GM18520 (cell line): ENCODE measurements at regions not wholly inside any gene's neighbourhood (a gene's known extent, or its start where the extent isn't known, plus 50 kb on each side); places are given as distances from the start of the nearest gene placed in this dataset.
"Not testable (repeated sequence)": the region's sequence is repeated elsewhere in the genome, so short reads cannot be mapped to it uniquely, and the experiment has no call there.

Source experiments
- ATAC-seq: cut with Tn5 transposase; IDR thresholded peaks from one replicate; pipeline ENCODE4 v1.9.1; 2021; ENCODE audit not compliant: unreplicated experiment

DNA sequence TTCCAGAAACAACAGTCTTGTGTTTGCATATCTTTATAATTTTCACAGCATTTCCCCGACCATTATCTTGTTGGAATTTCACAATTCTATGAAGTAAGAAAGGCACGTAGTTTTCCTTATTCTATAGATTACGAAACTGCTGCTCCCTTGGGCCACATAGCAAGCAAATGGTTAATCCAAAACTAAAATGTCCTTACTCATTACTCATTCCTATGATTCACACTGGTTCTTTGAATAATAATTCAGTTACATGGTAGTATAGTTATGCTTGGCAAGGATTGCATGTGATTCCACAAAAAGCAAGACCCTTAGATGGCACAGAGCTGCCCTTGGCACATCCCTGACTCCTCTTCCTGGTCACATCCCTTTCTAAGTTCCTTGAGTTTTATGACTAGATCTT lies 51.2 kb downstream of the OR13H1 start:
- no peak for ATAC-seq

DNA sequence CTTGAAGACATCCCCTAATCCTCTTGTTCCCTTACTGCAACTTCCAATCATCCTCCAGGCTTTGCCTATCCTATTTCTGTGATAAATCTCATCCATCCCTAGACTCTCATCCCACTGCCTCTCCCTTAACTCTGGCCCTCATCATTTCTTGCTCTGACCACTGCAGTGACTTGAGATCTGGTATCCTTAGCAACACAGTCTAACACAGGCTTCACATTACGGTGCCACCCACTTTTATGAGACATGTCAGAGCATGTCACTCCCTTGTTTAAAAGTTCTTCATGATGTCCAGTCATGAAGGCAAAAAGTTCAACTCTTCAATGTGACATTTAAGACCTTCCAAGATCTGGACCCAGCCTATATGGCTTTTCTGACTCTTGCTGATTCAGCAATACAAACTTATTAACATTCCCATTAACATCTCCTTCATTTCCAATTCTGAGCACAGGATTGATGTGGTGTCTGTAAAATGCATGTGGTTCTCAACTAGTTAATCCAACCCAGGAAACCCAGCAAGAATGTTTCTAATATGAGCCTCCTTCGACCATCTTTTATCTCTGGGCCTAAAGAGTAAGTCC lies 64.0 kb downstream of the OR13H1 start:
- no peak for ATAC-seq

DNA sequence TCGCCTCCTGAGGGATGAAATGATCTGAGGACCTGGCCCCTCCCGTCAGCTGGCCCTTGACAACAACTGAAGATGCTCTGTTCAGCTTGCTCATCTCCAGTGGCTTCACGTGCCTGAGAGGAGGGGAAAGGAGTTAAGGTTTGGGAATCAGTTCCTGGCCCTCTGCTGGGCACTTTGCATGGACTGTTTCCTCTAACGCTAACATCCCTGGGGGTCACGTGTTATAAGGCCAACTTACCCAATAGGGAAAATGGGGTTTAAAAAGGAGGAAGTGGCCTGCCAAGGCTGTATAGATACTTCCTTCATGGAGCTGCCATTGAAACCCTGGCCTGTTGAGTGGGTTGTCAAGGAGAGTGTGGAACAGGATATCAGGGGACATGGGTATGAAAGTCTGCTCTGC lies 65.6 kb downstream of the OR13H1 start:
- no peak for ATAC-seq

DNA sequence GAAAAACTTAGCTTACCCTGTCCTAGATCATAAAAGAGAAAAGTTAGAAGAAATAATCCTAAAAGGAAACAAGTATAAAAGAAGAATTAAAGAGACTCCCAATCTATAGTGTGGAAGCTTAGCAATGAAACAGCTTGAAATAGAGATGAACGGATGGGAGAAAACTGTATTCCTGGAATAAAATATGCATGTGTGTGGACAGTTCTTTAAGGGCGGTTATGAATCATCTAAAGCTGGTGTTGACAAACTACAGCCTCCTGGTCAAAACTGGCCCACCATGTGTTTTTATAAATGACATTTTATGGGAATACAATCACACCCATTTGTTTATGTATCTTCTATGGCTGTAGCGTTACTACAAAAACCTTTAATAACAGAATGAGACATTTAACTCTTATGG lies 69.4 kb downstream of the OR13H1 start:
- ATAC-seq, result no peak

DNA sequence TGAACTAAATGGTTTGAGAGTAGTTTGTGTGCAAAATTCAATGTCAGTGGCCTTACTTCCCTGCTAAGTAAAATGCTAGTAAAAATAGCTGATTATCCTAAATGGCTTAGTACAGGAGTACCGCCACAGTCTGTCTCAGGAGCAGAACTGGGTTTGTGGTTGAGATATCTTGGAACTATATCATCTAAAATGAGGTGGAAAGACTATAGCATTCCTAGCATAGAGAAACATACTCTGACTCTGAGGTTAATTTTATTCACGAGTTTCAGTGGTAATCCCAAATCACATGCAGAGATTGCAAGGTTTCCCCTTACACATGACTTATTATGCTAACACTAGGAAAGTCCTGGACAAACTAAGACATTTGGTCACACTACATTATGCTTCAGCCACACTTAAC lies 70.4 kb downstream of the OR13H1 start:
- ATAC-seq, result no peak

DNA sequence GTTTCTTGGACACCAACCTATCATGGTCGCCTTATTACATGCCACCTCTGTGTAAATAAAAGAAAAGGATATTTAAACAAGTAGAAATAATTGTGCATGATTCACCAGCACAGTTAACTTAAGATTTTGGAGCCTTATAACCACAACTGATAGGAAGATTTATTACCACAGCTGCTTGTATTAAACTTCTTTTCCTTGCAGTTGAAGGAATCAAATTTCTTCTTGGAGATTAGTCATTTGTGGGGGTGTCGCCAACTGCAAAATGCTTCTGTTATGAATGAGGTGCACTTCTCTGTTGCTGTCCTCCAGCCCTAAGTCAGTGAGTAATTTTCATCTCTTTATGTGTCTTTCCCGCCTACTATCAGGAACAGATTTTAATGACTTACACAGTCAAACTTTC lies 73.3 kb downstream of the OR13H1 start:
- no peak for ATAC-seq

DNA sequence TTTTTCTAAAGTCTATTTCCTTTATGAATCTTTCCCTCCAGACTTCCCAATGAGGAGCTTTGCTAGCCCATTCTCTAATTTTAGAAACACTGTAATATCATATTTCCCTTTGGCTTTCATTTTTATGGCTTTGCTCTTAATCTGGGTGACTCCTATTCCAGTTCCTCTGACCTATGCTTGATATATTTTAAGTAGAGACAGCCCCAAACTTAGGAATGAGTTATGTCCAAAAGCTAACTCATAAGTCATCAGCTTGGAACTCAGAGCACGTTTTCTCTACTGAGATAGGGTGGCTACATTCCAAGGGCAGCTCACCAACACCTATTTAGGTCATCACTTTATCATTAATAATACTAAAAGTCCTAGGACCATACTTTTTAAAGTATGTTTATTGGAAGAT lies 77.8 kb downstream of the OR13H1 start:
- no peak for ATAC-seq

DNA sequence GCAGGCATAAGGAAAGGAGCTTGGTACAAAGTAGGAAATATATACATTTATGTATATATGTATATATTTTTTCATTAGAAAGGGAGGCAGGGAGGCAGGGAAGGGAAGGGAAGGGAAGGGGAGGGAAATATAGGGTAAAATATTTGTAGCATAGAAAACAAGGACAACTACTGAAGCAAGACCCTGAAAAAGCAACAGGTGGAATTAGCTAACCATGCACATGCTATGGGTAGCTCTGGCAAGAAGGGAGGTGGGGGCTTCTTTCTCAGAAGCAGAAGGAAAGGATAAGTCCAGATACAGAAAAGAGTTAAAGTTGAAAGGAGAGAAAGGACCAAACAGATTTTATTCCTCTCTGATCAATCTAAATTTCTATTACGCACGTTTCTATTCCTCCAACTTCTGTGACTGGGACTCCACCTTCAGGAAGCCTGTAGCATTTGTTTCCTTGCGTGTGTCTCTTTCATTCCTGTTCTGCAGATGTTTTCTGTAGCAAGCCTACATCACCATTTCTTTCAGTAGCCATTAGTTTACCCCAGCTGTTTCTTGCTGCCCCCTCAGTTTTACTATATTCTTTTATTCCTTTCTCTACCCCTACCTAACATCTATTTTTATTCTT lies 82.9 kb downstream of the OR13H1 start:
- ATAC-seq, result no peak

DNA sequence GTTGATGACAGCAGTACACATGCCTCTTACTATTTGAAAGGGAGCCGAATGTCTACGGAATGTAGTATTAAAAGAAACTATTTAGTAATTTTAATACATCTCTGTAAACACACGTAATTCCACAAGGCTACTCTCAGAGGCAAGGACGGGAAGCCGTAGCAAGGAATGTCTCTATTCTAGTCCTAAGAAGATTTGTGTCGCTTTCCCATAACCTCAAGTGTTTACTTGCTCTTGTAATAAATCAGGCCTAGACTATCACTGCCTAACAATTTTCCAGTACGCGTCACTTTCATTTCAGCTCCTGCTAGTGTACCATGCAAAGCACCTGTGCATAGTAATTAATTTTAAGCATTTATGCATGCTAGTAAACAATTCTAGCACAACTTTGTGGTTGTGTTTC lies 86.7 kb downstream of the OR13H1 start:
- ATAC-seq, result no peak

DNA sequence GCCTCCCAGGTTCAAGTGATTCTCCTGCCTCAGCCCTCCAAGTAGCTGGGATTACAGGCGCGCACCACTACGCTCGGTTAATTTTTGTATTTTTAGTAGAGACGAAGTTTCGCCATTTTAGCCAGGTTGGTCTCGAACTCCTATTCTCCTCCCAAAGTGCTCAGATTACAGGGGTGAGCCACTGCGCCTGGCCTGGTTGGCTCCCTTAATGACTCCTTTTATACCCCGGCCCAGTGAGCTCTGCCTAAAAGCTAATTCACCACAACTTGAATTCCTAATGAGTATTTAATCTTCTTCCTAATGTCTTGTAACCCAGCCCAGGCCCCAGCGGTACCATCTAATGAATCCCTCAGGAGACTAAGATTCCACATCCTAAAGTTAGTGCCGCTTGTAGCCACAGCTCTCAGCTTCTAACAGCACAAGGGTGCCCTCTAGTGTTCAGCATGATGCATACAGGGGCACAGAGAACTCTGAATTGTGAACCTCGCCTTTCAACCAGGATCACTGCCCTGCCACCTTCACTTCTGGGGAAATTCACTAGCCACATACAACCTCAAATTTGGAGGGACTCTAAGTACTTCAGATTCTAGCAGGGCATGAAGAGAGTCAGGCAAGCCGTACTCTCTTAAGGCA lies 89.5 kb downstream of the OR13H1 start:
- no peak for ATAC-seq

DNA sequence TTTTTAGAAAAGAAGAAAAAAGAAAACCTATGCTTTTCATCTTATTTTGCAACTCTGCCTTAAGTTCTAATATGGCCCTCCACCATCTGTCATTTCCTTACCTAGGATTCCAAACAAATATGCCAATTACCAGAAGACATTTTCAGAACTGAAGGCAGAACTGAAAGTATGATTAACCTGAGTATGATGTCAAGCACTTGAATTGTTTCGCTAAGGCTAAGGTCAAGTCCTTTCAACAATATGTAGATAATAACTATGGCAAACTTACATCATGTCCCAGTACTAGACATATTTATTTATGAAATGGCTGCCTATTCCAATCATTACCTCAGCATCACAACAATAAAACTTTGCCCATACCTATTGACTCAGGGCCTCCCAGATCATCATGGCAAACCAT lies 91.0 kb downstream of the OR13H1 start:
- no peak for ATAC-seq

DNA sequence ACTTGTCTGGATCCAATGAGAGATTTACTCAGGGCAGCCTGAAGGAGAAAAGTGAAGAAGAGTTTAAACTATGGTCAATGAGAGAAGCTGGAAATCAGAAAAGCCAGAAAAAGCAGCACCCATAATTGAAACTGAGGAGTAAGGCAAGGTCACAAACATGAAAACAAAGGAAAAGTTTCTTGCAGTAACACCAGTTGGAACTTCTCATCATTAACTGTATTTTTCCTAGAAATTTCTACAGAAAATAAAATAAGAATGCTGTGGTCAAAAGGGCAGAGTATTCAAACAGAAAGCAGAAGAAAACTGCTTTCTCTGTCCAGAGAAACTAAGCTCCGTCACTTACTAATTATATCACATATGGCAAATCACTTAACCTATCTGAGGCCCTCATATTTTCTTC lies 102.2 kb downstream of the OR13H1 start:
- no peak for ATAC-seq

DNA sequence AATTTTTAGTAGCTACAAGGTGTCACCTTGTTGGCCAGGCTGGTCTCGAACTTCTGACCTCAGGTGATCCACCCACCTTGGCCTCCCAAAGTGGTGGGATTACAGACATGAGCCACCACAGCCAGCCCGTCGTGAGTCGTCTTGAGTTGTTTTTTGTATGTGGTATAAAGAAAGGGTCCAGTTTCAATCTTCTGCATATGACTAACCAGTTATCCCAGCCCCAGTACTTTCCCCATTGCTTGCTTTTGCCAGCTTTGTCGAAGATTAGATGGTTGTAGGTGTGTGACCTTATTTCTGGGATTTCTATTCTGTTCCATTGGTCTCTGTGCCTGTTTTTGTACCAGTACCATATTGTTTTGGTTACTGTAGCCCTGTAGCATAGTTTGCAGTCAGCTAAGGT lies 105.9 kb downstream of the OR13H1 start:
- no peak for ATAC-seq

DNA sequence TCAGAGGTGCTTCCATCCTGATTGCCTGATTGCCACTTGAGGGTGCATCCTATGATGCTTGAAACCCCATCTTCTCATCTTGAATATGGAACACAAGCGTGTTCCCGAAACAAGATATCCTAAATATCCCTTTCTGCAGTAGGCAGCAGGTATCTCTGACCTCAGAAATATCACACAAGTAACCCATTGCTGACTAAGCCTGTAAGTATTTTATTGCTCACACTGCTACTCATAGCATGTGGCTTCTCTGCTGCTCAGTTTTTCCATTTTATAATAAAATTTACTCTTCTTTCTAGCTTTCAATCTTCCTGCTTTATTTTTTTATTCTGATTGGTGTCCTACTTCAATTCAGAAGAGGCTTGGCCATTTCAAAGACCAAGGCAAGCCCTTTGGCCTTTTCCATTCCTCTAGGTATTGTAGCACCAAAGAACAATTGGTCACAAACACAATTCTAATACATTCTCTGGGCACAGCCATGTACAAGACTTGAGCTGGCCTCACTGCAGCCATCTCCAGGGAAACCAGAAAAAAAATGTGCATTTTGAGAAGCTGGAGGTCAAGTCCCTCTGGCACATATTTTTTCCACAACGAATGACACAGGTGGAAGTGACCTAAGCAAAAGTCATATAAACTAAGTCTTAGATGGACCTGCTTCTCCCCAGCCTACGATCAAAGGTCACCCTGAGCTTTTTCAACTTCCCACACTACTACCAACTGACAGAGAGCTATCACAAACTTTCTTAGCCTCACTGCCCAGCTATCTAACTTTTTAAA lies 107.0 kb downstream of the OR13H1 start:
- no peak for ATAC-seq

DNA sequence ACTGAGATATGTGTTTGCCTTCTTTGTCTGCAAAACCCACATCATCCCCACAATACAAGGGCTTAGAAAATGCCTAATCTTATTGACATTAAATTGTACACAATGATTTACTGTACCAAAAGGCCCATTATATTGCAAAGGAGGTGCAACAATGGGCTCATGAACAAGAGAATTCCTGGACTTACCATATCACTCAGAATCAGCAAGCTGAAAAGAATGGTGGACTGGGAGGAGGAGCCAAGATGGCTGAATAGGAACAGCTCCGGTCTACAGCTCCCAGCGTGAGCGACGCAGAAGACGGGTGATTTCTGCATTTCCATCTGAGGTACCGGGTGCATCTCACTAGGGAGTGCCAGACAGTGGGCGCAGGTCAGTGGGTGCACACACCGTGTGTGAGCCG lies 119.9 kb downstream of the OR13H1 start:
- not testable (repeated sequence) for ATAC-seq

DNA sequence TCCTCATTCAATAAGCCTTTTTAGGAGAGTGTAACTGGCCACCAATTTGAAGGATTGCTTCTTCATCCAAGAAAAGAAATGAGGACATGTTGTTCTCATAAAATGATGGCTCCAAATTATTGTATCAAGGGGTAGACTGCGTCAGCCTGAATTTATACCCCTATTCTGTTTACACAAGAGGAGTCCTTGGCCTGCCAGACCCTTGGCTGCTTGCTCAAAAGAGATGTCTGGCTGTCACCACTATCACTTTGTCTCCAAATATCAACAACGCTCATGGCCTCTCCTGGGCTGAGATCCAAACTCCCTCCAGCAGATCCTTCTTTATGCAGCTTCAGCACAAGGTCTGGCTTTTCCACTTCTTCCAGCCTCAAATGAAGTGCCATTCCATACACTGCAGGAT lies 127.9 kb downstream of the OR13H1 start:
- no peak for ATAC-seq

DNA sequence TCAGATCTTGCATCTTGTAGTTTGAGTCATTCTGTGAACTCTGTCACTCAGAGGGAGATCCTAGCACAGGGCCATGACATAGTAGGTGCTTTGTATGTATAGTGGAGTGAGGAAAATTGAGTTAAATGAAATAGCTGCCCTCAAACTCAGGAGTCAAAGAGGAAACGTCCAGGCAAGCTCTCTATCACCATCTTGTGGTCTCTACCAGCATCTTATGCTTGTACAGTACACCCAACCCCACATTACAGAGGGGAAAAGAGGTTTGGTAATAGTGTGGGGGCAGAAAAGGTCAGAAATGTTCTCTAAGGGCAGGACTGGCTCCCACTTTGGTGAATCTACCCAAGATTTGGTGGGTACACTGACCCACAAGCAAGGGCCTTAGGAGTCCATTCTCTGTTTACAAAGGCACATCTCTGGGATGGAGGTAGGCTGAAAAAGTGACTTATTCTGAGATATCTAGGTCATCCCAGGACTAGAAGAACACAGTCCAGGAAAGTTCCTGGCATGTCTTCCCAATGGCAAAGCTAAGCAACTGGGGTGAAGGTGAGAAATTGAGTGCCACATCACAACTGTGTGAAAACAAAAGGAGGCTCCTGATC lies 131.8 kb downstream of the OR13H1 start:
- no peak for ATAC-seq

DNA sequence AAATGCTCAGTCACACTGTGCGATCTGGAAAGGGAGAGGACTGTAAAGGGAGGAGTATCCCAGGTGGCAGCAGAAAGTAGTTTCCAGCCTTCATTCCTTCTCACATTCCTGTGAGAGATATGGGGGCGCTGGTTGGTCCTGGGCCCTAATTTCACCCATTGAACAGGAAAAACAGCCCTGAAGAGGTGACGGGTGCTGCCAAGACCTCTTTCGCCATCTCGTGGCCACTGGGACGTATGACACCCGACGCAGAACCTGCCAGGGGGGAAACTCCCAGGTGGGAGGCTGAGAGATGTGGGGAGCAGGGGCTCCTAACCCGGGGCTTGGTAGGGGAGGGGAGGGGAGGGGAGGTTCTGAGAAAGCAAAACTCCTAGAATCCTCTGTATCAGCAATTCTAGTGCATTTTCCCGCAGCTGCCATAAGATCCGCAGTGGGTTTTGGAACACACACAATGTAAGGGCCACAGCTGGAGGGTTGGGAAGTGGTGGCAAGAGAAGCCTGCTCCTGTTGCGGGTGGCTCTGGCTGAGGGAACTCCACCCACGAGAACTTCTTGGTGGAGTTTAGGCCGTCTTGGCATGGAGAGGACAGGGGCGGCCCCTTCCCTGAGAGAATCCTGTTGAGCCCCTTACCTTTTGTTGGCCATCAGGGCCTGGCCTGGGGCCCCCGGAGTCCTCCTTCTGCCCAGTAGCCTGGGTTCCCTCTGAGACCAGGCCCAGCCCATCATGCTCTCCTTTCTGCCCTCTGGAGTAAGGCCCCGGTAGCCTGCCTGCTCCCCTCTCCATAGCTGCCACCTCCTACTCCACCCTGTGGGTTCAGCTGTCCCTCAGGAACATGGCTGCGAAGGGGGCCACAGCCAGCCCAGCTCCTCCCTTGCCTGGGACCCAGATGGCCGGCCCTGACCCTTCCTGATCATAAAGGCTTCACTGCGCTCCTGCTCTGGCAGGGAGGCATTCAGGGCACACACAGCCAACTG lies 134.1 kb downstream of the OR13H1 start:
- ATAC-seq, result no peak

DNA sequence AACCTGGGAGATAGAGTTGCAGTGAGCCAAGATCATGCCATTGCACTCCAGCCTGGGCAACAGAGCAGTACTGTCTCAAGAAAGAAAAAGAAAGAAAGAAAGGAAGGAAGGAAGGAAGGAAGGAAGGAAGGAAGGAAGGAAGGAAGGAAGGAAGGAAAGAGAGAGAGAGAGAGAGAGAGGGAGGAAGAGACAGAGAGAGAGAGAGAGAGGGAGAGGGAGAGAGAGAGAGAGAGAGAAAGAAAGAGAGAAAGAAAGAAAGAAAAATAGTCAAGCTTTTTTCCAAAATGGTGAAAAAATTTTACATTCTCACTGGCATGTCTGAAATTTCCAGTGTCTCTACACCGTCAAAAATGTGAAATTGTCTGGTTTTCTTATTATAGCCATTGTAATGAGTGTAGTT lies 138.9 kb downstream of the OR13H1 start:
- not testable (repeated sequence) for ATAC-seq

DNA sequence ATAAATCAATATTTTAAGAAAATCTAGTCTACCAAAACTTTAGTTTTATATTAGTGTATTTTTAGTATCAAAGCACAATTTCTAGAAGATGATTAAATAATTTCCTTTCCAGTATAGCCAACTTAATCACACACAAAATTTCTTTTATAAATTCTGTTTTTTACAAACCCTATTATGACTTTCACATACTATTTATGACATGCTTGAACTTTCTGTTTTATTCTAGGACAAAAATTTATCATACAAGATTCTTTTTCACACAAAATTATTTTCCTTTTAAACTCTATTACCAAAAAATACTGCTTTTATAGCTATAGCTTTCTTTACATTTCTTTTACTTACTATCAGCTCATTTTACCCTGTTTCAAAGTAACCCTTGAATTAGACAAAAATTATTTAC lies 149.5 kb downstream of the OR13H1 start:
- no peak for ATAC-seq

DNA sequence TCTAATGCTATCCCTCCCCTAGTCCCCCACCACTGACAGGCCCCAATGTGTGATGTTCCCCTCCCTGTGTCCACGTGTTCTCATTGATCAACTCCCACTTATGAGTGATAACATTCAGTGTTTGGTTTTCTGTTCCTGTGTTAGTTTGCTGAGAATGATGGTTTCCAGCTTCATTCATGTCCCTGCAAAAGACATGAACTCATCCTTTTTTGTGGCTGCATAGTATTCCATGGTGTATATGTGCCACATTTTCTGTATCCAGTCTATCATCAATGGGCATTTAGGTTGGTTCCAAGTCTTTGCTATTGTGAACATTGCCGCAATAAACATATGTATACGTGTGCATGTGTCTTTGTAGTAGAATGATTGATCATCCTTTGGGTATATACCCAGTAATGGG lies 153.1 kb downstream of the OR13H1 start:
- not testable (repeated sequence) for ATAC-seq
